Activated CD4-positive, alpha-beta memory T cell treated with anti-CD3 and anti-CD28 coated beads for 36 hours (primary cell): ENCODE measurements at regions not wholly inside any gene's neighbourhood (a gene's known extent, or its start where the extent isn't known, plus 50 kb on each side); places are given as distances from the start of the nearest gene placed in this dataset.

Experiments used
- CTCF ChIA-PET: fragments of 350-600 bp; sonication (Branson Sonifier 250); formaldehyde crosslinking; loops from one replicate; lab custom pipeline; 2021; ENCODE audit warnings: antibody characterized with exemption, inconsistent platforms; lab: Charles Lee
- POLR2A ChIA-PET: fragments of 350-600 bp; sonication (Branson Sonifier 250); formaldehyde crosslinking; loops from one replicate; lab custom pipeline; 2021; ENCODE audit warnings: antibody characterized with exemption; lab: Charles Lee
- DNase-seq: peaks from one replicate; pipeline ENCODE4 v3.0.0-alpha.2; 2020
- H3K27ac Mint-ChIP-seq: one replicate; pipeline ENCODE4 v1.8.0; 2021; ENCODE audit warnings: mixed read lengths
- H3K27me3 Mint-ChIP-seq: one replicate; pipeline ENCODE4 v1.8.0; 2021; ENCODE audit warnings: mixed read lengths
- H3K36me3 Mint-ChIP-seq: one replicate; pipeline ENCODE4 v1.8.0; 2021; ENCODE audit warnings: mixed read lengths
- H3K4me1 Mint-ChIP-seq: one replicate; pipeline ENCODE4 v1.8.0; 2021; ENCODE audit warnings: low read depth, mixed read lengths
- H3K4me3 Mint-ChIP-seq: one replicate; pipeline ENCODE4 v1.8.0; 2021; ENCODE audit warnings: mild to moderate bottlenecking, mixed read lengths
- H3K9me3 Mint-ChIP-seq: one replicate; pipeline ENCODE4 v1.8.0; 2021; ENCODE audit warnings: mixed read lengths
- intact Hi-C: fragments of 100-400 bp; cut with micrococcal nuclease; formaldehyde crosslinking; loops from one replicate; pipeline ENCODE4 v1.15.1; 2023

DNA sequence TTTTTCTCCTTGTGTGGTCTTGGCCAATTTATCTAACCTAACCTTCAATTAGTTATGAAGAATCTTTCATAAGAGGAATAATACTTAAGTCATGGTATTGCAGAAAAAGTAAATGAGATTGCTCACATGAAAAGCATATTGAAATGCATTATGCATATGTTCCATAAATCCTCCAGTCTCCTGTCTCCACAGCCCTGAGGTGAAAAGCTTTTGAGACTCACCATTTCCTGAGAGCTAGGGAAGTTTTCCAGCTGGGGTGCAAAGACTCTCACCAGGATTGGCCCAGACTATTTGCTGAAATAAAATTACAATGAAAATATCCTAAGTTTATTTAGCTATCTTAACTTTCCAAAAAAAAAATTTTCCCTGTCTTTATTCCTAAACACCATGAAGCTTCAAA is 723.8 kb upstream of the FLRT2 start:
- no peaks in the 10 kb centered on the region for H3K4me1 Mint-ChIP-seq
- H3K27me3 Mint-ChIP-seq, result no peaks in the 10 kb centered on the region
- no peak overlapping the region for H3K27ac Mint-ChIP-seq
- no peak overlapping the region for H3K4me3 Mint-ChIP-seq
- intact Hi-C loops, result no loop called here
- peaks cover 19% of the 10 kb centered on the region for H3K9me3 Mint-ChIP-seq
- no peaks in the 10 kb centered on the region for H3K36me3 Mint-ChIP-seq
- no peak for DNase-seq
- CTCF ChIA-PET, result no interaction called here
- POLR2A ChIA-PET, result no interaction called here

DNA sequence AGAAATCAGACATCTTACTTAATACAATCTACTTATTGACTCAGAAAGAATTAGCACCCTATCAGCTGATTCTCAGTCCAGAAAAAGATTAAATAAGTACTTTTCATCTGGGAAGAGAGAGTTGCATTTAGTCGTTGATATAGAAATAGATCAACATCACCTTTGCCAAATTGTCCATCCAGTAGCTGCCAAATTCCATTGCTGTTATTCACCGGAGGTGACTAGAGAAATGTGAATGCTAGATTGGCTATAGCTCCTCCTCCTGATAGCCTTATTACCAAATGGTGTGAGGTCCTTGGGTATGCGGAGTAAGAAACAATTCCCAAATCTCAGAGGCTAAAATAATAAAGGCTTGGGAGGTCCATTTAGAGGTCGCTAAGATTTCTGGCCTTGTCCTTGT is 723.3 kb upstream of the FLRT2 start:
- CTCF ChIA-PET, result no interaction called here
- Mint-ChIP-seq H3K4me1 (no peaks in the 10 kb centered on the region), H3K27ac (no peak overlapping the region), H3K9me3 (peaks cover 19% of the 10 kb centered on the region), H3K4me3 (no peak overlapping the region), H3K36me3 (no peaks in the 10 kb centered on the region), H3K27me3 (no peaks in the 10 kb centered on the region)
- POLR2A ChIA-PET, result no interaction called here
- intact Hi-C loops, result no loop called here
- DNase-seq, result no peak

DNA sequence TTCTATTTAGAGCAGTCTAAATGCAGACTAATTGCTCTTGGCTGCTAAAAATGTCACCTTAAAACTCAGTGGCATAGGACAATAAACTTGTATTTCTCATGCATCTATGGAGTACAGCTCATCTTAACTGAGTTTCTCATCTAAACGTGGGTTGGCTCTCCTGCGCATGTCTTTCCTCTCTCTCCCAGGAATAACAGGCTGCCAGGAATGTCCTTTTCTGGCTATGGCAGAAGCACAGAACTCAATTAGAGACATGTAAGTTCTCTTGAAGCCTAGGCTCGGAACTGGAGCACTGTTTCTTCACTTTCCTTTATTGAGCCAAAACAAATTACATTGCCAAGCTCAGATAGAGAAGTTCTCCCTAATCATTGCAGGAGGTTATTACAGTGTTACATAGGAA is 722.3 kb upstream of the FLRT2 start:
- H3K27me3 Mint-ChIP-seq, result no peaks in the 10 kb centered on the region
- no peak for DNase-seq
- intact Hi-C loops, result no loop called here
- no peak overlapping the region for H3K27ac Mint-ChIP-seq
- CTCF ChIA-PET, result no interaction called here
- no peaks in the 10 kb centered on the region for H3K36me3 Mint-ChIP-seq
- POLR2A ChIA-PET, result no interaction called here
- H3K4me3 Mint-ChIP-seq, result no peak overlapping the region
- H3K4me1 Mint-ChIP-seq, result no peaks in the 10 kb centered on the region
- H3K9me3 Mint-ChIP-seq, result peaks cover 19% of the 10 kb centered on the region

DNA sequence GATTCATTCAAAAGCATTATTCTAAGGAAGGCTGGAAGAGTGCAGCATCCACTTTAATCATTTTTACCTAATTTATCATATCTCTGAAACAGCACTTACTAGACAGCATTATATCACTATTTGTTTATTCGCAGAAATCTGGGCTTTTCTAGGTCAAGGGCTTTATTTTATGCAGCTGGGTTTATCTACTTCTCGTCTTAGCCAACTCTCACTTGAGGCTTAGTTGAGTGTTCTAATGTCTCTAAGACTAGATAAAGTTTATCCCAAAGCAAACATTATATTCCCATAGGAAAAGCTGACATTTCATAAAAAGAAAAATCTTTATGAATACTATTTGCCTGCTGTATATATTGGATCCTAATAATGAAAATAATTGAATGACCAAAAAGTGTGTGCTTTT is 720.8 kb upstream of the FLRT2 start:
- Mint-ChIP-seq H3K36me3 (no peaks in the 10 kb centered on the region), H3K27me3 (no peaks in the 10 kb centered on the region), H3K27ac (no peak overlapping the region), H3K9me3 (peaks cover 22% of the 10 kb centered on the region), H3K4me3 (no peak overlapping the region), H3K4me1 (no peaks in the 10 kb centered on the region)
- CTCF ChIA-PET, result no interaction called here
- intact Hi-C loops, result no loop called here
- POLR2A ChIA-PET, result no interaction called here
- no peak for DNase-seq

DNA sequence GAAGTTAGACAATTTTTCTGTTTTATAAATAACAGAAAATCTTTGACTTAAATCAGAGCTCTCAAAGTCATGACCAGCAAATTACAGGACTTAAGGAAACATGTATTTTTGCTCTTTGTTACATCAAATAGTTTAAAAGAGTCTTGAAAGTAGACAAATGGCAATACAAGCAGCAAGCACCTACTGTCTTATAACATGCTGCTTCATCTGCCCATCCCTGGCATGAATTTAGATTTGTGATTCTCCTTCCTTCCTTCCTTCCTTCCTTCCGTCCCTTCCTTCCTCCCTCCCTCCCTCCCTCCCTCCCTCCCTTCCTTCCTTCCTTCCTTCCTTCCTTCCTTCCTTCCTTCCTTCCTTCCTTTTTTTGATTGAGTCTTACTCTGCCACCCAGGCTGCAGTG is 715.6 kb upstream of the FLRT2 start:
- POLR2A ChIA-PET, result no interaction called here
- no peaks in the 10 kb centered on the region for H3K27me3 Mint-ChIP-seq
- DNase-seq, result no peak
- H3K4me1 Mint-ChIP-seq, result no peaks in the 10 kb centered on the region
- no peak overlapping the region for H3K27ac Mint-ChIP-seq
- no peaks in the 10 kb centered on the region for H3K36me3 Mint-ChIP-seq
- CTCF ChIA-PET, result interaction anchor here (0.7 kb wide), 1 partner anchor 41 kb away, joined by 3 read pairs; no protein-coding TSS in a partner anchor
- intact Hi-C loops, result no loop called here
- peaks cover 23% of the 10 kb centered on the region for H3K9me3 Mint-ChIP-seq
- H3K4me3 Mint-ChIP-seq, result no peak overlapping the region

DNA sequence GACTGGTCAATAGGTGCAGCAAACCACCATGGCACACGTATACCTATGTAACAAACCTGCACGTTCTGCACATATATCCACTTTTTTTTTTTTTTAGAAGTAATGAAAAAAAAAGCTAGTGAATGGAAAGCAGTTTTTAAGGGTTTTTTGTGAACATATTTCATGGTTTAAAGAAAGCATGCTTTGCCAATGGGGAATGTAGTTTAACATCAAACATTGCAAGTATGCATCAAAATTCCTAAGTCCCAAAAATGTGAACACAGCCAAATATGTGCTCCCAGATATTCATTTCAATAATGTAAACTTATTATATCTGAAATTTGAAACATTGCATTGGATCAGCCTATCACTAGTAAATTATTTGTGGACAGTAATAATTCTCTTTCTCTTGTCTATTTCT is 710.4 kb upstream of the FLRT2 start:
- POLR2A ChIA-PET, result no interaction called here
- Mint-ChIP-seq H3K4me3 (no peak overlapping the region), H3K27ac (no peak overlapping the region), H3K9me3 (peaks cover 30% of the 10 kb centered on the region), H3K27me3 (no peaks in the 10 kb centered on the region), H3K36me3 (no peaks in the 10 kb centered on the region), H3K4me1 (no peaks in the 10 kb centered on the region)
- intact Hi-C loops, result no loop called here
- DNase-seq, result no peak
- CTCF ChIA-PET, result no interaction called here

DNA sequence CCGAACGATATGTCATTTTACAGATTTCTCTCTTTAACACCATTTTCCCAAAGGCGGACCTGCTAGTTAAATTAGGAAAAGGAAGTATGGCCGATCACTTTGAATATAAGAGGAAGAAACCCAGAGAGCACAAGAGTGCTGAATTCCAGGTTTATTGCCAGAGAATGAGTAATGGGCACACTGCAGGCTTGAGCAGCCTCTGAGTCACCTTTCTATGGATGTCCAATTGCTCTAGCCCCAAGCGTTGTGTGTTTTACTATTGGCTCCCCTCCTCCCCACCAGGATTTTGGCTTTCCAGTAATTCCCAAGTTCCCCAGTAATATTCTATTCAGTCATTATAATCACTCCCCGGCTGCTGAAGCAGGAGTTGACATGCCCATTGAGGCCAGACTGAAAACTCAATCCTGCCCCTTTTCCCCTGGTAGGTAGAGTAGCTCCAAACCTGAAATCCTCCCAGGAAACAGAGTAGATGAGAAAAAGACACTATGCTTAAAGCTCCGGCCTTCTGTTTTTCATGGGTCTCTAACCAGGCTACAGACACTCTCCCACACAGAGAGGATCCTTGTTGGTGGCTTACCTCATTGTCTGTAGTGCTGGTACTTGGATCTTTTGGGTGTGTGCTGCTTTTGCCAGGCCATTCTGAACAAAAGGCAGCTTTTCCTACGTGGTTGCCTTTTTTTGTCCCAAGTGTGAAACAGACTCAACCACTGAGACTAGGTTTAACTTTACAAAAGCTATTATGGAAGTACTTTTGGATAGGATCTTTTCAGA is 704.3 kb upstream of the FLRT2 start:
- ChIA-PET CTCF (no interaction called here), POLR2A (no interaction called here)
- DNase-seq, result no peak
- Mint-ChIP-seq H3K36me3 (no peaks in the 10 kb centered on the region), H3K27ac (no peak overlapping the region), H3K4me1 (no peaks in the 10 kb centered on the region), H3K27me3 (no peaks in the 10 kb centered on the region), H3K9me3 (peaks cover 22% of the 10 kb centered on the region), H3K4me3 (no peak overlapping the region)
- intact Hi-C loops, result no loop called here

DNA sequence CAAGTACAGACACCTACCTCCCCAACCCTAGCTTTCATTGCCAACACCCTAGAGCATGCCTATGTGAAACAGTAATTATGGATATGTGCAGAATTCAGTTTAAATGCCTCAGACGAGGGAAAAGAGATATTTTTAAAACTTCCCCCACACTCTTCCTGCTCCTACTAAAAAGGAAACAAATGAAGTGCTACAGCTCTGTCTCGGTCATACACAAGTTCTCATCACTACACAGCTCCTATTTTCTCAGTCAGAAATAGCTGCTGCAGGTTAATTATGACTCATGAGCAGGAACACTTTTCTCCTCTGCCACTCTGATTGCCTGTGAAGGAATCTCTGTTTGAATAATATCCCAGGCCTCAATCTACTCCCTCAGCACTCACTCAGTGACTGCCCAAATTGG is 703.6 kb upstream of the FLRT2 start:
- Mint-ChIP-seq H3K27ac (no peak overlapping the region), H3K4me1 (no peaks in the 10 kb centered on the region), H3K27me3 (no peaks in the 10 kb centered on the region), H3K4me3 (no peak overlapping the region), H3K36me3 (no peaks in the 10 kb centered on the region), H3K9me3 (peaks cover 18% of the 10 kb centered on the region)
- CTCF ChIA-PET, result no interaction called here
- DNase-seq, result no peak
- intact Hi-C loops, result no loop called here
- POLR2A ChIA-PET, result no interaction called here

DNA sequence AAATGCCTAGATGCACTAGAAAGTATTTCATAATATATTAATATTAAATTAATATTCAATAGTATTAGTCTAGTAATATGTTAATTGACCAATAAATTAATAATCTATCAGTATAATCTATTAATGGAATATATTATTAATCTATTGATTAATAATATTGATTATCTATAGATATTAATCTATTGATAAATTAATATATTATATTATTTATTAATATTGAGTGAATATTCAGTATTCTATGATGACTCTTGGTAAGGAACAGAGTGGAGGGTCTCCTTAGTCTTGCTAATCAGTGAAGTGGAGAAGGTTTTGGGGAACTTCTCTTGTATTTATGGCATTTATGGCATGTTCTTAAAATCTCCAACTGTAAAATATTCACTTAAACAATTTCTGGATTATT is 679.3 kb upstream of the FLRT2 start:
- ChIA-PET POLR2A (no interaction called here), CTCF (no interaction called here)
- intact Hi-C loops, result no loop called here
- Mint-ChIP-seq H3K4me1 (no peaks in the 10 kb centered on the region), H3K27me3 (no peaks in the 10 kb centered on the region), H3K27ac (no peak overlapping the region), H3K9me3 (peaks cover 24% of the 10 kb centered on the region), H3K4me3 (no peak overlapping the region), H3K36me3 (no peaks in the 10 kb centered on the region)
- DNase-seq, result no peak

DNA sequence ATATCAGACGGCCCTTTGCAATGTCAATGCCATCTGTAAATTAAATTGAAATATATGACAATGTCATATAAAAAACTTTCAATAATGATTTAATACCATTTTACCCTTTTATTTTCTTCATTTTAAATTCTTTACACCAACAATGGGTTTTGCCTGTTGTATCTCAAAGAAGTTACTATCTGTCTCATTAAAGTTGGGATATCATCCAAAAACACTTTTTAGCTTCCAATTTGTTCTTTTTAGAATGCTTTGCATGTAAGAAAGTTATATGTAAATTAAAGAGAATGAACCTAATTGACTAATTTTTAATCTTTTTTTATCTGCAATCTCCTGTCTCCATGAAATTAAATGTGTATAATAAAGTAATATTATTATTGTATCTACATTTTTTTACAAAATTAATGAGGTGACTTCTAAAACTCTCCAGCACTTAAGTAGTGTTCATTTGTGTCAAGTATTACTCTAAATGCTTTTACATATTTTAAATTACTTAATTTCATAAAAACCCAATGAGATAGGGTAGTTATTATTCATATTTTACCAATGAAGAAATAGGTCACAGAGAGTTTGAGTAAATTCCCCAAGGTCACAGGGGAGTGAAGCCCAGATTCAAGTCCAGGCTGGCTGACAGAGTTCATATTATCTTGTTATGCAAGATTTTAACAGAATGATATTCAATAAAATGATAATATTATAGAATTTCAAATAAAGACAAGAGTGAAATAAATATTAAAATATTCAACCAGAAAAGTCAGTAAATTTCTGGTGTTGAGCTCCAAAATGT is 673.0 kb upstream of the FLRT2 start:
- intact Hi-C loops, result no loop called here
- Mint-ChIP-seq H3K27me3 (no peaks in the 10 kb centered on the region), H3K4me3 (no peak overlapping the region), H3K4me1 (no peaks in the 10 kb centered on the region), H3K27ac (no peak overlapping the region), H3K36me3 (no peaks in the 10 kb centered on the region), H3K9me3 (peaks cover 21% of the 10 kb centered on the region)
- ChIA-PET CTCF (no interaction called here), POLR2A (no interaction called here)
- DNase-seq, result no peak

DNA sequence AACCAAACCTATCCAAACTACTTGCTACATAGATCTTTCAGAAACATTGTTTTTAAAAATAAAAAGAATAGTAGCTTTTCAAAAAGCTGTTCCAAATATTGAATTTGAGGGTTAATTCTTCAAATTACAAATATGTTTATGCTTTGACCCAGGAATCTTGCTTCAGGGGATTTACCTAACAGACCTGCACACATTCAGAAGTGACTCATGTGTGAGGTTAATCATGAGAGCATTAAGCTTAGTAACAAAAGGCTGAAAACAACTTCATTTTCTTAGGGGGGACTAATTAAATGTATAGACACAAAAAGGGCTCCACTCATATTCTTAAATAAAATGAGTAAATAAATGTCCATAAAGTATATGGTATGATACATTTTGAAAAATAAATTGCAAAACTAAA is 672.4 kb upstream of the FLRT2 start:
- intact Hi-C loops, result no loop called here
- POLR2A ChIA-PET, result no interaction called here
- peaks cover 21% of the 10 kb centered on the region for H3K9me3 Mint-ChIP-seq
- H3K4me3 Mint-ChIP-seq, result no peak overlapping the region
- no peak overlapping the region for H3K27ac Mint-ChIP-seq
- no peaks in the 10 kb centered on the region for H3K4me1 Mint-ChIP-seq
- H3K36me3 Mint-ChIP-seq, result no peaks in the 10 kb centered on the region
- no peak for DNase-seq
- no peaks in the 10 kb centered on the region for H3K27me3 Mint-ChIP-seq
- CTCF ChIA-PET, result no interaction called here

DNA sequence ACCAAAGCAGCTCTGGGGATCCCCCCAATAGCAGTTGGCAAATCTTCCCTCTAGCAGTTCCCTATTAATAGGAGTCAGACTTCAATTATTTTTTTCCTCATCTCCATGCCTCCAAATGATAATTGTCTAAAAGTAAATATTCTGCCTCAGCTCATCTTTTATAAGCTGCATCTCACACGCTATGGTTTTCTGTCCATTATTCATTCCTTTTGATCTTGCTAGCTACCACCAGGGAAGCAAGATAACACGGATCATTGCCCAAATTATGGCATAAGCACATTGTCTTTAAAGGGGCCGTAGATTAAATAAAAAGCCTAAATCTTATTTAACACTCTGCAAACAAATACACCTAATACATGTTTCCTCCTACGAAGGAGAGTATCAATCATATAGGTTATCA is 670.8 kb upstream of the FLRT2 start:
- no peak overlapping the region for H3K4me3 Mint-ChIP-seq
- ChIA-PET CTCF (no interaction called here), POLR2A (no interaction called here)
- intact Hi-C loops, result no loop called here
- H3K4me1 Mint-ChIP-seq, result no peaks in the 10 kb centered on the region
- DNase-seq, result no peak
- H3K27me3 Mint-ChIP-seq, result no peaks in the 10 kb centered on the region
- no peaks in the 10 kb centered on the region for H3K36me3 Mint-ChIP-seq
- H3K9me3 Mint-ChIP-seq, result peaks cover 30% of the 10 kb centered on the region
- H3K27ac Mint-ChIP-seq, result no peak overlapping the region
